ENCODE measurements at regions not wholly inside any gene's neighbourhood (a gene's known extent, or its start where the extent isn't known, plus 50 kb on each side); places are given as distances from the start of the nearest gene placed in this dataset.

- TF ChIP-seq CTCF (IDR thresholded peaks at IDR 0.05; ENCODE audit: insufficient read depth, low read length) (no peak), REST (IDR thresholded peaks at IDR 0.05; ENCODE audit: insufficient replicate concordance, low read depth) (no peak), SPI1 (IDR thresholded peaks at IDR 0.05; ENCODE audit: borderline replicate concordance, low read depth) (no peak), GABPA (IDR thresholded peaks at IDR 0.05; ENCODE audit: low read depth) (no peak), POLR2AphosphoS5 (IDR thresholded peaks at IDR 0.05; ENCODE audit: low read depth) (no peak)
Observed at GRCh38 chr3:107465064-107465631, 57.6 kb upstream of the BBX start.
